Omental fat pad (tissue), 3 donors: ENCODE measurements at regions not wholly inside any gene's neighbourhood (a gene's known extent, or its start where the extent isn't known, plus 50 kb on each side); places are given as distances from the start of the nearest gene placed in this dataset.

Source experiments
- ATAC-seq: fragments of 150-250 bp; one replicate; pipeline ENCODE4 v1.9.1; 2016; ENCODE audit warnings: mild to moderate bottlenecking, moderate library complexity; ENCODE audit not compliant: low FRiP score
- DNase-seq: peaks from one replicate; pipeline ENCODE4 v3.0.0-alpha.2; 2019; ENCODE audit warnings: low spot score
- TF ChIP-seq, protein P1 (sequence below), 3 donors: fragments of 450-650 bp; IDR thresholded peaks; one replicate each; pipeline ENCODE4 v1.5.1; 2016 to 2017; ENCODE audit warnings: antibody characterized with exemption in 3 of 3, mild to moderate bottlenecking in 3 of 3, moderate library complexity in 2 of 3

DNA sequence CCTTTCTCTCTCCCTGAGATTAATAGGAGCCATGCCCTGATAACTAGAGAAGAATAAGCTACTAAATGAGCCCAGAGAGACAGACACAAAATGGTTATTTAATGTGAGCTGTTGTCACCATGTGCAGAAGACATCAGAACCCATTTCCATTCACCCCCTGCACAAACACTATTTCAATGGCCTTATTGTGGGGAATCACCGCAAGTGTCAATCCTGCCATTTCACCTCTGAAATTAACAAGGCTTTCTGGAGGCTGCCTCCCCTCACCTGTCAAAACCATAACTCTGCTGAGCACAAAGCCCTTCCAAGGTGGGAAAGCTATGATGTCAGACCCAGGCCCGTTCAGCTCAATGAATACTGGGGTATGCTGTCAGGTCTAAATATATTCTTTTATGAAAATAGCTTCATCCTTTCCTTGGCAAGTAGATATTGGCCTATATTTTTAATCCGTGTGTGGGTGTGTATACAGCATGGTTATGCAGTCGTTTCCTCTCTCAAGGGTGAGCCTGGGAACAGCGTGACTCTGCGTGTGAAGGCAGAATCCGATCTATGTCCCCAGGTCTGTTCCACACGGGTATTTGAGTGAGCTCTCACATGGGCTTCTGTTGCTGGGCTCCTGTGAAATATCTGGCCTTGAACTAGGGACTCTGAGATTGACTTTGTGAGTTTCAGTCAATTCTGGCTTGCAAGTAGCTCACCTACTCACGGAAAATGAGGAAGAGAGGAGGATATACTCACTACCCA lies 266.3 kb downstream of the FBXW7 start:
- DNase-seq (no peak), ATAC-seq (no peak)
- TF ChIP-seq, protein P1, sequence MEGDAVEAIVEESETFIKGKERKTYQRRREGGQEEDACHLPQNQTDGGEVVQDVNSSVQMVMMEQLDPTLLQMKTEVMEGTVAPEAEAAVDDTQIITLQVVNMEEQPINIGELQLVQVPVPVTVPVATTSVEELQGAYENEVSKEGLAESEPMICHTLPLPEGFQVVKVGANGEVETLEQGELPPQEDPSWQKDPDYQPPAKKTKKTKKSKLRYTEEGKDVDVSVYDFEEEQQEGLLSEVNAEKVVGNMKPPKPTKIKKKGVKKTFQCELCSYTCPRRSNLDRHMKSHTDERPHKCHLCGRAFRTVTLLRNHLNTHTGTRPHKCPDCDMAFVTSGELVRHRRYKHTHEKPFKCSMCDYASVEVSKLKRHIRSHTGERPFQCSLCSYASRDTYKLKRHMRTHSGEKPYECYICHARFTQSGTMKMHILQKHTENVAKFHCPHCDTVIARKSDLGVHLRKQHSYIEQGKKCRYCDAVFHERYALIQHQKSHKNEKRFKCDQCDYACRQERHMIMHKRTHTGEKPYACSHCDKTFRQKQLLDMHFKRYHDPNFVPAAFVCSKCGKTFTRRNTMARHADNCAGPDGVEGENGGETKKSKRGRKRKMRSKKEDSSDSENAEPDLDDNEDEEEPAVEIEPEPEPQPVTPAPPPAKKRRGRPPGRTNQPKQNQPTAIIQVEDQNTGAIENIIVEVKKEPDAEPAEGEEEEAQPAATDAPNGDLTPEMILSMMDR (IDR thresholded peaks at IDR 0.05) = no peak

GRCh38 chr4:152267811-152268210 lies 268.1 kb downstream of the FBXW7 start:
- DNase-seq (no peak), ATAC-seq (no peak)
- TF ChIP-seq, protein P1 (IDR thresholded peaks at IDR 0.05) = no peak

GRCh38 chr4:152266831-152267480 lies 268.9 kb downstream of the FBXW7 start:
- TF ChIP-seq, protein P1 (IDR thresholded peaks at IDR 0.05) = no peak
- DNase-seq (no peak), ATAC-seq (no peak)

DNA sequence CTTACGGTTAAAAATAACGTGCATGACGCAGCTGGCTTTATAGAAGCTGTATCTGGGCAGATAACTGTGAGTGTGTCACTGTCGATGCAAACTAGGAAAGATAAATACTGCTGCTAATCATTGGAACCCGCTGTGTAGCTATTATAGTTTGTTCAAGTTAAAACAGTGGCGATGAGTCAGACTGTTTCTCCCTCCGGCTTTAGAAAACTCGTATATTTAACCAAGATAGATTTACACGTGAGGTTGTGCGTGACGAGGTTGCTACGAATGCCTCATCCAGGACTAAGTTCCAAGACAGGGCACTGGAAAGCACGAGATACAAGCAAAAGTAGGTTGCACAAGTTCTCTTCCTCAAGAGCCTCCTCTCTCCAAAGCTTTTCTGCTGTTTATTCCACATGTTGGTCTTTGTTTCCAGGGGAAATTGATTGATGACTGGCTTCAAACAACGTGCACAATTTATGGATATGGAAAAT lies 270.7 kb downstream of the FBXW7 start:
- no peak for DNase-seq
- TF ChIP-seq, protein P1 (IDR thresholded peaks at IDR 0.05) = no peak
- ATAC-seq = peak; percentile 91

GRCh38 chr4:152264106-152264505 lies 271.8 kb downstream of the FBXW7 start:
- TF ChIP-seq, protein P1 (IDR thresholded peaks at IDR 0.05) = no peak
- ATAC-seq (no peak), DNase-seq (no peak)

DNA sequence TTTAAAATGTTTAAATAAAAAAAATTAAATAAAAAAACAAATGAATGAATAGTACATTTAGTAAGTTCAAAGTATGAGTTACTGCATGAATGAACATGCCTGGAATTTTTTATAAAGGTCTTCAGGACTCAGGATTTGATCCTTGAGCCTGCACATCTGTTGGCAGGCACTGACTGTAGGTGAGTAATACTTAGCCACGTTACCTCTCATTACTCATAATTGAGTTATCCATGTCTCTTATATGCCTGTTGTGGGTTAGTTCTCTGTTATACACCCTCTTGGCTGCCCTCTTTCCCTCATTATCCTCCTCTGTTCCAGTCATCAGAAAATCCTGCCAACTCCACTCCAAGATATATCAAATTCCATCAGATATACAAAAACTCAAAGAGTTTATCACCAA lies 276.0 kb downstream of the FBXW7 start:
- ATAC-seq (peak; percentile 82), DNase-seq (no peak)
- TF ChIP-seq, protein P1 (IDR thresholded peaks at IDR 0.05) = no peak
